ENCODE measurements at regions not wholly inside any gene's neighbourhood (a gene's known extent, or its start where the extent isn't known, plus 50 kb on each side); places are given as distances from the start of the nearest gene placed in this dataset.

DNA sequence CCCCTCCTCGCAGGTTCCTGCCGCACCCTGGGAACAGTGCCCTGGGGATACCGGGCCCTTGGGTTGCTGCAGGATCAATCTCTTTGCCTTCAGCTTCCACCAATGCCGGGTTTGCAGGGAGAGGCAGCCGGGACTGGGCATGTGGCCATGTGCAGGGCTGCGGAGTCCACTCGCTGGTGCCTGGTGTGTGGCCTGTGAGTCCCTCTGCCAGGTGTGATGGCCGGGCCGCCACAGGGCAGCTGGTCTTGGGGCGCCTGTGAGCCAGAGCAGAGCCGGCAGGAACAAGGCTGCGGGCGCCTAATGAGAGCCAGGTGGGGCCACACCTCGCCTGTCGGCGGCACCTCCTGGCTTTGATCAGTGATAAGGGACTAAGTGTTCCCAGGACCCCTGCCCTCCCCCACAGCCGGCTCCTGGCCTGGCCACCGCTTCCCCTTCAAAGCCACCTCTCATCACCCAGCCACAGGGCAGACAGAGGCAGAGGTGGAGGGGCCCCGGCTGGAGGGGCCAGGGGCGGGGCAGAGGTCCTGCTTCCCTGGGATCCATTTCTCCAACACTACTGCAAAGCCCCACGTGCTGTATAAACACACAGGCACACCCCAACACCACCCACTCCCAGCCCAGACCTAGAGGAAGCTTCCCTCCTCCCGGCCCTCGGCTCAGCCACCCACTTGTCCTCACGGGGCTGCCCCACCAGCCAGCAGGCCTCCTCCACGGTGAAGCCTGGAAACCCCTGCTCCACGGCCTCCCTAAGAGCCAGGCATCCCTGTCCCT is 132.7 kb downstream of the CPZ start:
- WGBS, 5 donors: 14 to 26% (median 20%) methylated on average over 15 to 26 of the region's 26 CpGs
- Histone ChIP-seq H3K4me1 (peaks cover 0 to 9% (median 3%) of the 10 kb centered on the region in 4 donors), H3K4me3 (no peak overlapping the region), H3K27ac (no peak overlapping the region), H3K9me3 (no peaks in the 10 kb centered on the region), H3K36me3 (no peaks in the 10 kb centered on the region), H3K27me3 (peaks cover 0 to 66% (median 25%) of the 10 kb centered on the region in 3 donors)
- intact Hi-C loops (cut with DNase I; ENCODE audit: low total_unique reads): no loop called here
- DNase-seq: peak; percentile 39 to 55
- TF ChIP-seq POLR2A (IDR thresholded peaks at IDR 0.05) (no peak), POLR2AphosphoS5 (IDR thresholded peaks at IDR 0.05) (no peak), EP300 (IDR thresholded peaks at IDR 0.05) (no peak)
- TF ChIP-seq, protein P1, sequence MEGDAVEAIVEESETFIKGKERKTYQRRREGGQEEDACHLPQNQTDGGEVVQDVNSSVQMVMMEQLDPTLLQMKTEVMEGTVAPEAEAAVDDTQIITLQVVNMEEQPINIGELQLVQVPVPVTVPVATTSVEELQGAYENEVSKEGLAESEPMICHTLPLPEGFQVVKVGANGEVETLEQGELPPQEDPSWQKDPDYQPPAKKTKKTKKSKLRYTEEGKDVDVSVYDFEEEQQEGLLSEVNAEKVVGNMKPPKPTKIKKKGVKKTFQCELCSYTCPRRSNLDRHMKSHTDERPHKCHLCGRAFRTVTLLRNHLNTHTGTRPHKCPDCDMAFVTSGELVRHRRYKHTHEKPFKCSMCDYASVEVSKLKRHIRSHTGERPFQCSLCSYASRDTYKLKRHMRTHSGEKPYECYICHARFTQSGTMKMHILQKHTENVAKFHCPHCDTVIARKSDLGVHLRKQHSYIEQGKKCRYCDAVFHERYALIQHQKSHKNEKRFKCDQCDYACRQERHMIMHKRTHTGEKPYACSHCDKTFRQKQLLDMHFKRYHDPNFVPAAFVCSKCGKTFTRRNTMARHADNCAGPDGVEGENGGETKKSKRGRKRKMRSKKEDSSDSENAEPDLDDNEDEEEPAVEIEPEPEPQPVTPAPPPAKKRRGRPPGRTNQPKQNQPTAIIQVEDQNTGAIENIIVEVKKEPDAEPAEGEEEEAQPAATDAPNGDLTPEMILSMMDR (IDR thresholded peaks at IDR 0.05): no peak

- H3K4me1 ChIP-seq: peaks cover 0 to 9% (median 3%) of the 10 kb centered on the region in 4 donors
- H3K36me3 ChIP-seq: no peaks in the 10 kb centered on the region
- H3K27me3 ChIP-seq: peaks cover 0 to 66% (median 27%) of the 10 kb centered on the region in 3 donors
- peak in 1 of 2 donors; percentile 16 for DNase-seq
- H3K27ac ChIP-seq: no peak overlapping the region
- intact Hi-C loops (cut with DNase I; ENCODE audit: low total_unique reads): no loop called here
- H3K9me3 ChIP-seq: peaks cover 0 to under 1% (median 0%) of the 10 kb centered on the region in 4 donors
- 43 to 49% (median 47%) methylated on average over 17 to 20 of the region's 20 CpGs for WGBS, 5 donors
- TF ChIP-seq POLR2AphosphoS5 (IDR thresholded peaks at IDR 0.05) (no peak), POLR2A (IDR thresholded peaks at IDR 0.05) (no peak), EP300 (IDR thresholded peaks at IDR 0.05) (no peak)
- no peak overlapping the region for H3K4me3 ChIP-seq
Observed at GRCh38 chr4:8724436-8725070, 132.0 kb downstream of the CPZ start.

DNA sequence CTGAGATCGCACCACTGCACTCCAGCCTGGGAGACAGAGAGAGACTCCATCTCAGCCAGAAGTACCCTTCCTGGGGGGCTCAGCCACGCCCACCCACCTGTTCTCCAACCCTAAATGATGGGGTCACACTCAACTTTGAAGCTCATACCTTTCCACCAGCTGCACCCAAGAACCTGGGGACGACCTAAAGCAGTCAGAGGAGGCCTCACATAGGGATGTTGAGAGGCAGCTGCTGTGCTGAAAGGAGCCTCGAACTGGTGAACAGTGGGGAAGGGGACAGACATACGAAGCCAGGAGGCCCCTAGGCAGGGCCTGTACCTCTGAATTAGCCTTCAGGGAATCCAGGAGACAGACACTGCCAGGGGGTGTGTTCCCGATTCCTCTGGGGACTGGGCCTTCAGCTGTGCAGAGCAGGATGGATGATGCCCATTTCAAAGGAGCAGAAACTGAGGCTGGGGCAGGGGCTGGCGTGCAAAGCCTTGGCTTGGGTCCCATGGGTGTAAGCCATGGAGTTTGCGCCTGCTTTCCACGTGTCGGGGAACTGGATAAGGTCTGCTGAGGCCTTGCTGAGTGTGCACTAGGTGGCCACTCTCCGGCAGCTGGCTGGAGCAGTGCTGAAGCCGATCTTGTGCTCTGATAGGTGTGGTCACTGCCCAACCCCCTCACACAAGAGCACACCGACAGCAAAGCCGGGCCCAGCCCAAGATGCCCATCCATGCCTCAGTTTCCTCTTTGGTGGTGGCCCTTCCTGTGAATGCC is 130.8 kb downstream of the CPZ start:
- H3K27me3 ChIP-seq: peaks cover 0 to 61% (median 27%) of the 10 kb centered on the region in 3 donors

GRCh38 chr4:8722556-8722955 is 130.0 kb downstream of the CPZ start:
- Histone ChIP-seq H3K4me1 (peaks cover 0 to 9% (median 3%) of the 10 kb centered on the region in 4 donors), H3K36me3 (no peaks in the 10 kb centered on the region), H3K9me3 (peaks cover 0 to 10% (median 2%) of the 10 kb centered on the region in 4 donors), H3K27ac (no peak overlapping the region), H3K27me3 (peaks cover 0 to 52% (median 27%) of the 10 kb centered on the region in 3 donors), H3K4me3 (no peak overlapping the region)
- intact Hi-C loops (cut with DNase I; ENCODE audit: low total_unique reads): no loop called here
- no peak for DNase-seq
- 83 to 93% (median 85%) methylated on average over 9 of the region's 9 CpGs for WGBS, 5 donors
- TF ChIP-seq EP300 (IDR thresholded peaks at IDR 0.05): no peak
- TF ChIP-seq POLR2A (IDR thresholded peaks at IDR 0.05): no peak
- TF ChIP-seq POLR2AphosphoS5 (IDR thresholded peaks at IDR 0.05): no peak
- TF ChIP-seq, protein P1 (IDR thresholded peaks at IDR 0.05): no peak

More for the DNA sequence above, 130.8 kb downstream of the CPZ start:
- no peak for DNase-seq
- intact Hi-C loops (cut with DNase I; ENCODE audit: low total_unique reads): no loop called here
- peaks cover 0 to 9% (median 3%) of the 10 kb centered on the region in 4 donors for H3K4me1 ChIP-seq
- TF ChIP-seq, protein P1 (IDR thresholded peaks at IDR 0.05): no peak
- TF ChIP-seq POLR2AphosphoS5 (IDR thresholded peaks at IDR 0.05) (no peak), POLR2A (IDR thresholded peaks at IDR 0.05) (no peak), EP300 (IDR thresholded peaks at IDR 0.05) (no peak)
- no peak overlapping the region for H3K27ac ChIP-seq
- 64 to 69% (median 65%) methylated on average over 8 to 14 of the region's 14 CpGs for WGBS, 5 donors
- no peak overlapping the region for H3K4me3 ChIP-seq
- H3K9me3 ChIP-seq: peaks cover 0 to 10% (median 2%) of the 10 kb centered on the region in 4 donors
- no peaks in the 10 kb centered on the region for H3K36me3 ChIP-seq

Measured in stomach (tissue), 8 donors.